ENCODE measurements at regions not wholly inside any gene's neighbourhood (a gene's known extent, or its start where the extent isn't known, plus 50 kb on each side); places are given as distances from the start of the nearest gene placed in this dataset.

GRCh38 chr6:134449004-134449403 is 131.1 kb upstream of the SGK1 start:
- TF ChIP-seq POLR2A (IDR thresholded peaks at IDR 0.05) (no peak), EP300 (IDR thresholded peaks at IDR 0.05) (no peak)
- TF ChIP-seq, protein P1, sequence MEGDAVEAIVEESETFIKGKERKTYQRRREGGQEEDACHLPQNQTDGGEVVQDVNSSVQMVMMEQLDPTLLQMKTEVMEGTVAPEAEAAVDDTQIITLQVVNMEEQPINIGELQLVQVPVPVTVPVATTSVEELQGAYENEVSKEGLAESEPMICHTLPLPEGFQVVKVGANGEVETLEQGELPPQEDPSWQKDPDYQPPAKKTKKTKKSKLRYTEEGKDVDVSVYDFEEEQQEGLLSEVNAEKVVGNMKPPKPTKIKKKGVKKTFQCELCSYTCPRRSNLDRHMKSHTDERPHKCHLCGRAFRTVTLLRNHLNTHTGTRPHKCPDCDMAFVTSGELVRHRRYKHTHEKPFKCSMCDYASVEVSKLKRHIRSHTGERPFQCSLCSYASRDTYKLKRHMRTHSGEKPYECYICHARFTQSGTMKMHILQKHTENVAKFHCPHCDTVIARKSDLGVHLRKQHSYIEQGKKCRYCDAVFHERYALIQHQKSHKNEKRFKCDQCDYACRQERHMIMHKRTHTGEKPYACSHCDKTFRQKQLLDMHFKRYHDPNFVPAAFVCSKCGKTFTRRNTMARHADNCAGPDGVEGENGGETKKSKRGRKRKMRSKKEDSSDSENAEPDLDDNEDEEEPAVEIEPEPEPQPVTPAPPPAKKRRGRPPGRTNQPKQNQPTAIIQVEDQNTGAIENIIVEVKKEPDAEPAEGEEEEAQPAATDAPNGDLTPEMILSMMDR (IDR thresholded peaks at IDR 0.05) = no peak

Measured in suprapubic skin (tissue), 3 donors.